ENCODE measurements at regions not wholly inside any gene's neighbourhood (a gene's known extent, or its start where the extent isn't known, plus 50 kb on each side); places are given as distances from the start of the nearest gene placed in this dataset.

DNA sequence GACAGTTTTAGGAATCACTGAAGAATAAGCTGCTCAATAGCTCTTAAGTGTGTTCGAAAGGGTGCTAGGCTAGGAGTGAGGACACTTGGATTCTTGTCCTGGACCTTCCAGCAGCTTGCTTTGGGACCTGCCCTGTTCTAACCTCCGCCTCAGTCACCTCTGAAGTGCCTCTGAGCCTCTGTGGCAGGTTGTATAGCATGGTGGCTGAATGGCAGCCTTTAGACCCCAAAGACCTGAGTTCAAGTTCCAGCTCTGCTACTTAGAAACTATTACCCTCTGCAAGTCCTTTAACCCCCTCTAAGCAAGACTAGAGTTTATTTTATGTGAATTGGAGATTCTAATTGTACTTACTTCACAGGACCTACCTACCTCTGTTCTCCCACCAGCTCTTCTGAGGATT lies 81.5 kb downstream of the RRAGC start:
- no peak overlapping the region for H3K4me3 Mint-ChIP-seq
- ATAC-seq (no peak), DNase-seq (ENCODE audit: low spot score) (no peak)
- H3K27me3 Mint-ChIP-seq (ENCODE audit: insufficient read depth, low read depth, poor library complexity): no peaks in the 10 kb centered on the region
- H3K4me3 ChIP-seq: no peak overlapping the region
- H3K9me3 Mint-ChIP-seq: no peaks in the 10 kb centered on the region
- H3K4me1 Mint-ChIP-seq: peaks cover 19% of the 10 kb centered on the region
- H3K27ac Mint-ChIP-seq: no peak overlapping the region
- H3F3A ChIP-seq (replicated peaks; ENCODE audit: low read depth): no peaks in the 10 kb centered on the region
- no peak overlapping the region for H3K4me2 ChIP-seq
- no peaks in the 10 kb centered on the region for H3K36me3 ChIP-seq (ENCODE audit: insufficient read depth)
- no peaks in the 10 kb centered on the region for H3K79me2 ChIP-seq (replicated peaks; ENCODE audit: insufficient read depth)
- H3K9me2 ChIP-seq (ENCODE audit: insufficient read depth): no peaks in the 10 kb centered on the region
- no peak overlapping the region for H2AFZ ChIP-seq
- H4K20me1 ChIP-seq (replicated peaks; ENCODE audit: insufficient read depth): no peaks in the 10 kb centered on the region
- H3K4me1 ChIP-seq (ENCODE audit: insufficient read depth): peaks cover 16% of the 10 kb centered on the region; the same call in 1 of the 2 replicates
- TF ChIP-seq JUNB (IDR thresholded peaks at IDR 0.05; ENCODE audit: unreplicated experiment): no peak
- TF ChIP-seq, protein P1, sequence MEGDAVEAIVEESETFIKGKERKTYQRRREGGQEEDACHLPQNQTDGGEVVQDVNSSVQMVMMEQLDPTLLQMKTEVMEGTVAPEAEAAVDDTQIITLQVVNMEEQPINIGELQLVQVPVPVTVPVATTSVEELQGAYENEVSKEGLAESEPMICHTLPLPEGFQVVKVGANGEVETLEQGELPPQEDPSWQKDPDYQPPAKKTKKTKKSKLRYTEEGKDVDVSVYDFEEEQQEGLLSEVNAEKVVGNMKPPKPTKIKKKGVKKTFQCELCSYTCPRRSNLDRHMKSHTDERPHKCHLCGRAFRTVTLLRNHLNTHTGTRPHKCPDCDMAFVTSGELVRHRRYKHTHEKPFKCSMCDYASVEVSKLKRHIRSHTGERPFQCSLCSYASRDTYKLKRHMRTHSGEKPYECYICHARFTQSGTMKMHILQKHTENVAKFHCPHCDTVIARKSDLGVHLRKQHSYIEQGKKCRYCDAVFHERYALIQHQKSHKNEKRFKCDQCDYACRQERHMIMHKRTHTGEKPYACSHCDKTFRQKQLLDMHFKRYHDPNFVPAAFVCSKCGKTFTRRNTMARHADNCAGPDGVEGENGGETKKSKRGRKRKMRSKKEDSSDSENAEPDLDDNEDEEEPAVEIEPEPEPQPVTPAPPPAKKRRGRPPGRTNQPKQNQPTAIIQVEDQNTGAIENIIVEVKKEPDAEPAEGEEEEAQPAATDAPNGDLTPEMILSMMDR (conservative IDR thresholded peaks at IDR 0.05; ENCODE audit: low read depth in 2 of 2): no peak
- TF ChIP-seq, protein P2, sequence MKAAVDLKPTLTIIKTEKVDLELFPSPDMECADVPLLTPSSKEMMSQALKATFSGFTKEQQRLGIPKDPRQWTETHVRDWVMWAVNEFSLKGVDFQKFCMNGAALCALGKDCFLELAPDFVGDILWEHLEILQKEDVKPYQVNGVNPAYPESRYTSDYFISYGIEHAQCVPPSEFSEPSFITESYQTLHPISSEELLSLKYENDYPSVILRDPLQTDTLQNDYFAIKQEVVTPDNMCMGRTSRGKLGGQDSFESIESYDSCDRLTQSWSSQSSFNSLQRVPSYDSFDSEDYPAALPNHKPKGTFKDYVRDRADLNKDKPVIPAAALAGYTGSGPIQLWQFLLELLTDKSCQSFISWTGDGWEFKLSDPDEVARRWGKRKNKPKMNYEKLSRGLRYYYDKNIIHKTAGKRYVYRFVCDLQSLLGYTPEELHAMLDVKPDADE (IDR thresholded peaks at IDR 0.05): no peak
- no peak for TF ChIP-seq POLR2AphosphoS5 (IDR thresholded peaks at IDR 0.05; ENCODE audit: low read depth)
- TF ChIP-seq, protein P3, sequence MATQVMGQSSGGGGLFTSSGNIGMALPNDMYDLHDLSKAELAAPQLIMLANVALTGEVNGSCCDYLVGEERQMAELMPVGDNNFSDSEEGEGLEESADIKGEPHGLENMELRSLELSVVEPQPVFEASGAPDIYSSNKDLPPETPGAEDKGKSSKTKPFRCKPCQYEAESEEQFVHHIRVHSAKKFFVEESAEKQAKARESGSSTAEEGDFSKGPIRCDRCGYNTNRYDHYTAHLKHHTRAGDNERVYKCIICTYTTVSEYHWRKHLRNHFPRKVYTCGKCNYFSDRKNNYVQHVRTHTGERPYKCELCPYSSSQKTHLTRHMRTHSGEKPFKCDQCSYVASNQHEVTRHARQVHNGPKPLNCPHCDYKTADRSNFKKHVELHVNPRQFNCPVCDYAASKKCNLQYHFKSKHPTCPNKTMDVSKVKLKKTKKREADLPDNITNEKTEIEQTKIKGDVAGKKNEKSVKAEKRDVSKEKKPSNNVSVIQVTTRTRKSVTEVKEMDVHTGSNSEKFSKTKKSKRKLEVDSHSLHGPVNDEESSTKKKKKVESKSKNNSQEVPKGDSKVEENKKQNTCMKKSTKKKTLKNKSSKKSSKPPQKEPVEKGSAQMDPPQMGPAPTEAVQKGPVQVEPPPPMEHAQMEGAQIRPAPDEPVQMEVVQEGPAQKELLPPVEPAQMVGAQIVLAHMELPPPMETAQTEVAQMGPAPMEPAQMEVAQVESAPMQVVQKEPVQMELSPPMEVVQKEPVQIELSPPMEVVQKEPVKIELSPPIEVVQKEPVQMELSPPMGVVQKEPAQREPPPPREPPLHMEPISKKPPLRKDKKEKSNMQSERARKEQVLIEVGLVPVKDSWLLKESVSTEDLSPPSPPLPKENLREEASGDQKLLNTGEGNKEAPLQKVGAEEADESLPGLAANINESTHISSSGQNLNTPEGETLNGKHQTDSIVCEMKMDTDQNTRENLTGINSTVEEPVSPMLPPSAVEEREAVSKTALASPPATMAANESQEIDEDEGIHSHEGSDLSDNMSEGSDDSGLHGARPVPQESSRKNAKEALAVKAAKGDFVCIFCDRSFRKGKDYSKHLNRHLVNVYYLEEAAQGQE (IDR thresholded peaks at IDR 0.05; ENCODE audit: unreplicated experiment): no peak
- no peak for TF ChIP-seq ZNF331 (CRISPR knock-in tag; IDR thresholded peaks at IDR 0.05; ENCODE audit: low read depth)
- TF ChIP-seq CREB1 (CRISPR knock-in tag; IDR thresholded peaks at IDR 0.05; ENCODE audit: low read depth): no peak
- TF ChIP-seq EZH2 (IDR thresholded peaks at IDR 0.05; ENCODE audit: low read depth, unreplicated experiment): no peak
- no peak for TF ChIP-seq EZH2phosphoT487 (IDR thresholded peaks at IDR 0.05; ENCODE audit: unreplicated experiment)
- H3K27me3 ChIP-seq (ENCODE audit: insufficient read depth): no peaks in the 10 kb centered on the region
- H3K27ac ChIP-seq (ENCODE audit: low read depth): no peak overlapping the region
- no peaks in the 10 kb centered on the region for H3K36me3 Mint-ChIP-seq (ENCODE audit: low read depth)

DNA sequence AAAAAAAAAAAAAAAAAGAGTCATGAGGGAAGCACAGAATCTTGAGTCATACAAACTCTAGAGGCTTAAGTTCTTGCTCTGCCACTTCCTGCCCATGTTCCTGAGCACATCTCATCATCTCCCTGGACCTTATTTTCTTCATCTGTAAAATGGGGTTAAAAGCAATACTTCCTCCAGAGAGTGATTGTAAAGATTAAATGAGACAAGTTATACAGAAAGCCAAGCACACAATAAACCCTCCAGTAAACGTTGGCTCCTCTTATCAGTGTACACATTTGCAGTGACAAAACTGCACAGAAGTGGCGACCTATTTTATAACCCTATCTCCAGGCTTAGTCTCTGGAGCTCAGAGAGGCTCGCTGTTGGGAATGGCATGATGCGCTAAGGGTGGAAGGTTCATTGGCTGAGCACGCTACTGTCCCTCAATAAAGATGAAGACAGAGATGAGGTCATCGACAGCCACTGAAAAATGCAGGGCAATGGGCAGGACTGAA lies 82.1 kb downstream of the RRAGC start:
- H3K36me3 Mint-ChIP-seq (ENCODE audit: low read depth): no peaks in the 10 kb centered on the region
- DNase-seq (ENCODE audit: low spot score) (no peak), ATAC-seq (no peak)
- no peak overlapping the region for H3K27ac Mint-ChIP-seq
- H3K4me1 ChIP-seq (ENCODE audit: insufficient read depth): peaks cover 16% of the 10 kb centered on the region; the same call in 1 of the 2 replicates
- no peaks in the 10 kb centered on the region for H4K20me1 ChIP-seq (replicated peaks; ENCODE audit: insufficient read depth)
- no peak overlapping the region for H3K4me2 ChIP-seq
- no peak overlapping the region for H3K4me3 Mint-ChIP-seq
- no peak overlapping the region for H3K4me3 ChIP-seq
- H3K36me3 ChIP-seq (ENCODE audit: insufficient read depth): no peaks in the 10 kb centered on the region
- no peak overlapping the region for H2AFZ ChIP-seq
- no peaks in the 10 kb centered on the region for H3K27me3 ChIP-seq (ENCODE audit: insufficient read depth)
- H3K9me3 Mint-ChIP-seq: no peaks in the 10 kb centered on the region
- no peaks in the 10 kb centered on the region for H3K27me3 Mint-ChIP-seq (ENCODE audit: insufficient read depth, low read depth, poor library complexity)
- H3K27ac ChIP-seq (ENCODE audit: low read depth): no peak overlapping the region
- H3K4me1 Mint-ChIP-seq: peaks cover 17% of the 10 kb centered on the region
- no peaks in the 10 kb centered on the region for H3K79me2 ChIP-seq (replicated peaks; ENCODE audit: insufficient read depth)
- TF ChIP-seq EZH2phosphoT487 (IDR thresholded peaks at IDR 0.05; ENCODE audit: unreplicated experiment): no peak
- TF ChIP-seq NANOG (IDR thresholded peaks at IDR 0.05; ENCODE audit: borderline replicate concordance): no peak
- no peak for TF ChIP-seq ZNF114 (CRISPR knock-in tag; IDR thresholded peaks at IDR 0.05)
- no peak for TF ChIP-seq EZH2 (IDR thresholded peaks at IDR 0.05; ENCODE audit: low read depth, unreplicated experiment)
- TF ChIP-seq ZNF331 (CRISPR knock-in tag; IDR thresholded peaks at IDR 0.05; ENCODE audit: low read depth): no peak
- no peak for TF ChIP-seq CREB1 (CRISPR knock-in tag; IDR thresholded peaks at IDR 0.05; ENCODE audit: low read depth)
- no peak for TF ChIP-seq JUNB (IDR thresholded peaks at IDR 0.05; ENCODE audit: unreplicated experiment)
- no peak for TF ChIP-seq STAT1 (IDR thresholded peaks at IDR 0.05; ENCODE audit: unreplicated experiment)
- no peaks in the 10 kb centered on the region for H3F3A ChIP-seq (replicated peaks; ENCODE audit: low read depth)
- H3K9me2 ChIP-seq (ENCODE audit: insufficient read depth): no peaks in the 10 kb centered on the region

Data from GM23338 (cell line).